ENCODE measurements at regions not wholly inside any gene's neighbourhood (a gene's known extent, or its start where the extent isn't known, plus 50 kb on each side); places are given as distances from the start of the nearest gene placed in this dataset.

GRCh38 chr7:124489082-124489819, 276.3 kb downstream of the GPR37 start:
- no peaks in the 10 kb centered on the region for H3K4me1 Mint-ChIP-seq
- no peaks in the 10 kb centered on the region for H3K36me3 Mint-ChIP-seq (ENCODE audit: low read depth)
- no peak overlapping the region for H3K4me3 Mint-ChIP-seq
- no peak for DNase-seq
- TF ChIP-seq CTCF (IDR thresholded peaks at IDR 0.05) = no peak
- no peak overlapping the region for H3K27ac Mint-ChIP-seq
- H3K27me3 Mint-ChIP-seq (ENCODE audit: low read depth, poor library complexity) = no peaks in the 10 kb centered on the region
- H3K9me3 Mint-ChIP-seq = no peaks in the 10 kb centered on the region

GRCh38 chr7:124482229-124482628, 283.4 kb downstream of the GPR37 start:
- DNase-seq = no peak
- TF ChIP-seq CTCF (IDR thresholded peaks at IDR 0.05) = no peak
- H3K36me3 Mint-ChIP-seq (ENCODE audit: low read depth) = no peaks in the 10 kb centered on the region
- no peak overlapping the region for H3K4me3 Mint-ChIP-seq
- no peaks in the 10 kb centered on the region for H3K4me1 Mint-ChIP-seq
- no peaks in the 10 kb centered on the region for H3K9me3 Mint-ChIP-seq
- no peak overlapping the region for H3K27ac Mint-ChIP-seq
- no peaks in the 10 kb centered on the region for H3K27me3 Mint-ChIP-seq (ENCODE audit: low read depth, poor library complexity)

- no peak for DNase-seq
- Mint-ChIP-seq H3K36me3 (ENCODE audit: low read depth) (no peaks in the 10 kb centered on the region), H3K27ac (no peak overlapping the region), H3K4me1 (no peaks in the 10 kb centered on the region), H3K27me3 (ENCODE audit: low read depth, poor library complexity) (no peaks in the 10 kb centered on the region), H3K9me3 (no peaks in the 10 kb centered on the region), H3K4me3 (no peak overlapping the region)
- no peak for TF ChIP-seq CTCF (IDR thresholded peaks at IDR 0.05)
These were observed 284.7 kb downstream of the GPR37 start for GRCh38 chr7:124480821-124481290.

GRCh38 chr7:124480036-124480820, 285.4 kb downstream of the GPR37 start:
- H3K36me3 Mint-ChIP-seq (ENCODE audit: low read depth) = no peaks in the 10 kb centered on the region

GRCh38 chr7:124462249-124462648, 303.3 kb downstream of the GPR37 start:
- DNase-seq = no peak
- H3K4me3 Mint-ChIP-seq = no peak overlapping the region
- H3K27ac Mint-ChIP-seq = no peak overlapping the region
- H3K4me1 Mint-ChIP-seq = no peaks in the 10 kb centered on the region
- no peak for TF ChIP-seq CTCF (IDR thresholded peaks at IDR 0.05)
- H3K36me3 Mint-ChIP-seq (ENCODE audit: low read depth) = no peaks in the 10 kb centered on the region
- H3K27me3 Mint-ChIP-seq (ENCODE audit: low read depth, poor library complexity) = peaks cover 6% of the 10 kb centered on the region
- H3K9me3 Mint-ChIP-seq = peaks cover 8% of the 10 kb centered on the region

More at GRCh38 chr7:124480036-124480820, 285.4 kb downstream of the GPR37 start:
- no peak for TF ChIP-seq CTCF (IDR thresholded peaks at IDR 0.05)
- H3K27ac Mint-ChIP-seq = no peak overlapping the region
- H3K27me3 Mint-ChIP-seq (ENCODE audit: low read depth, poor library complexity) = no peaks in the 10 kb centered on the region
- no peak overlapping the region for H3K4me3 Mint-ChIP-seq
- no peaks in the 10 kb centered on the region for H3K4me1 Mint-ChIP-seq
- H3K9me3 Mint-ChIP-seq = no peaks in the 10 kb centered on the region
- DNase-seq = no peak
